VCaP (cell line): ENCODE measurements at regions not wholly inside any gene's neighbourhood (a gene's known extent, or its start where the extent isn't known, plus 50 kb on each side); places are given as distances from the start of the nearest gene placed in this dataset.

Experiments used
- H3K27ac ChIP-seq: fragments of 450-650 bp; 2 replicates; pipeline ENCODE4 v1.5.1; 2017
- CTCF ChIP-seq: fragments of 450-650 bp; conservative IDR thresholded peaks from 2 replicates; pipeline ENCODE4 v1.5.1; 2017; ENCODE audit warnings: mild to moderate bottlenecking, moderate library complexity

- no peak overlapping the region for H3K27ac ChIP-seq
- TF ChIP-seq CTCF, result no peak
These were observed 51.4 kb downstream of the MARCHF4 start for GRCh38 chr2:216320852-216321251.

- H3K27ac ChIP-seq, result no peak overlapping the region
- TF ChIP-seq CTCF, result no peak
These were observed 52.5 kb downstream of the MARCHF4 start for GRCh38 chr2:216319771-216320170.

GRCh38 chr2:216318521-216318874 lies 53.8 kb downstream of the MARCHF4 start:
- no peak for TF ChIP-seq CTCF
- no peak overlapping the region for H3K27ac ChIP-seq

- TF ChIP-seq CTCF, result no peak
- H3K27ac ChIP-seq, result no peak overlapping the region
These were observed 54.3 kb downstream of the MARCHF4 start for GRCh38 chr2:216317831-216318520.

- H3K27ac ChIP-seq, result no peak overlapping the region
- TF ChIP-seq CTCF, result no peak
These were observed 55.5 kb downstream of the MARCHF4 start for GRCh38 chr2:216316743-216317142.

- H3K27ac ChIP-seq, result no peak overlapping the region
- TF ChIP-seq CTCF, result no peak
These were observed 56.3 kb downstream of the MARCHF4 start for GRCh38 chr2:216315802-216316603.

GRCh38 chr2:216312441-216312840 lies 59.8 kb downstream of the MARCHF4 start:
- no peak overlapping the region for H3K27ac ChIP-seq
- TF ChIP-seq CTCF, result no peak
